Prostate gland (tissue), 2 donors: ENCODE measurements at regions not wholly inside any gene's neighbourhood (a gene's known extent, or its start where the extent isn't known, plus 50 kb on each side); places are given as distances from the start of the nearest gene placed in this dataset.

Experiments
- CTCF ChIP-seq, 4 experiments: fragments of 200-600 bp in 2 of 4; fragments of 450-650 bp in 2 of 4; sonication (generic) in 2 of 4; IDR thresholded peaks; 1 replicate in 3 of 4; 2 replicates in 1 of 4; pipeline ENCODE4 v1.5.1; 2016 to 2019; ENCODE audit warnings: antibody characterized with exemption in 4 of 4, mild to moderate bottlenecking in 2 of 4, moderate library complexity in 2 of 4
- POLR2A ChIP-seq: fragments of 450-650 bp; IDR thresholded peaks from one replicate; pipeline ENCODE4 v1.6.1; 2016; ENCODE audit warnings: antibody characterized with exemption, mild to moderate bottlenecking

- TF ChIP-seq CTCF (IDR thresholded peaks at IDR 0.05) (no peak), POLR2A (no peak)
Observed at GRCh38 chr2:145827235-145827634, 1307.3 kb upstream of the ZEB2 start.
